ENCODE measurements at regions not wholly inside any gene's neighbourhood (a gene's known extent, or its start where the extent isn't known, plus 50 kb on each side); places are given as distances from the start of the nearest gene placed in this dataset.

DNA sequence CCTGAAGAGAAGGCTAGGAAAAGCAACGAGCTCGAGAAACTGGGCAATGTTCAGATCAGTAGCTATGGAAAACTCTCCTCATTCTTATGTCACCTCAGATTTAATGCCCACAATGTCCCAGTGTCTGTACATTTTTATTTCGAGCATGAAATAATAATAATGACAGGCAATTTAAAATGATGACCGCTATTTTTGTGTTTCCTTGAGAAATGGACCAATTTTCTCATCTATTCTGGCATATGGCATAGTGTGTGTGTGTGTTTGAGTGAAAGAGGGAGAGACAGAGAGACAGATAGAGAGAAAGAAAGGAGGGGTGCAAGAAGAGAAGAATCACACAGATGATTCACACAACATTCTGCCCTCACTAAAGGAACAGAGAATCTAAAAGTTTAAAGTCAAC is 119.1 kb upstream of the C1orf21 start:
- TF ChIP-seq POLR2A (IDR thresholded peaks at IDR 0.05; ENCODE audit: low read depth, low read length) (no peak), TAF1 (IDR thresholded peaks at IDR 0.05; ENCODE audit: borderline replicate concordance, low read depth, low read length) (no peak)
